Loucy (cell line): ENCODE measurements at regions not wholly inside any gene's neighbourhood (a gene's known extent, or its start where the extent isn't known, plus 50 kb on each side); places are given as distances from the start of the nearest gene placed in this dataset.

Experiments
- H2AFZ ChIP-seq: fragments of 200-600 bp; sonication (generic); 2 replicates; pipeline ENCODE4 v1.6.0; 2016; ENCODE audit warnings: antibody characterized with exemption, mild to moderate bottlenecking, low read length, moderate library complexity
- H3F3A ChIP-seq: fragments of 200-600 bp; 2 replicates; pipeline ENCODE4 v1.6.0; 2016; ENCODE audit warnings: antibody characterized with exemption, low read depth, mild to moderate bottlenecking
- H3K27me3 ChIP-seq: fragments of 200-600 bp; sonication (generic); 2 replicates; pipeline ENCODE4 v1.6.1; 2014; ENCODE audit warnings: low read length, mild to moderate bottlenecking; ENCODE audit not compliant: insufficient read depth, poor library complexity, severe bottlenecking
- H3K36me3 ChIP-seq: fragments of 200-600 bp; sonication (generic); 2 replicates; pipeline ENCODE4 v1.6.1; 2016; ENCODE audit warnings: low read length; ENCODE audit not compliant: insufficient read depth
- H3K4me1 ChIP-seq: fragments of 200-600 bp; sonication (generic); 2 replicates; pipeline ENCODE4 v1.5.1; 2014; ENCODE audit warnings: low read length, mild to moderate bottlenecking; ENCODE audit not compliant: insufficient read depth, poor library complexity, severe bottlenecking
- H3K4me2 ChIP-seq: fragments of 200-600 bp; sonication (generic); 2 replicates; pipeline ENCODE4 v1.6.0; 2014; ENCODE audit warnings: antibody characterized with exemption, low read length, low read depth, mild to moderate bottlenecking; ENCODE audit not compliant: poor library complexity, severe bottlenecking
- H3K4me3 ChIP-seq: fragments of 200-600 bp; sonication (generic); 2 replicates; pipeline ENCODE4 v1.5.1; 2014; ENCODE audit warnings: low read length, mild to moderate bottlenecking, mixed read lengths; ENCODE audit not compliant: poor library complexity, severe bottlenecking
- H3K79me2 ChIP-seq: fragments of 200-600 bp; sonication (generic); 2 replicates; pipeline ENCODE4 v1.6.1; 2014; ENCODE audit warnings: low read length; ENCODE audit not compliant: insufficient read depth
- H3K9ac ChIP-seq: fragments of 200-600 bp; sonication (generic); 2 replicates; pipeline ENCODE4 v1.6.0; 2014; ENCODE audit warnings: mild to moderate bottlenecking, low read depth, low read length, moderate library complexity; ENCODE audit not compliant: poor library complexity, severe bottlenecking
- H3K9me2 ChIP-seq: fragments of 200-600 bp; sonication (generic); replicated peaks from 2 replicates; pipeline ENCODE4 v1.6.1; 2016; ENCODE audit warnings: low read depth, low read length, mixed read lengths
- H3K9me3 ChIP-seq: fragments of 200-600 bp; sonication (generic); 2 replicates; pipeline ENCODE4 v1.6.1; 2014; ENCODE audit warnings: mild to moderate bottlenecking, antibody characterized with exemption, low read length, low read depth; ENCODE audit not compliant: insufficient read depth
- H4K20me1 ChIP-seq: fragments of 200-600 bp; sonication (generic); 2 replicates; pipeline ENCODE4 v1.6.0; 2014; ENCODE audit warnings: antibody characterized with exemption, low read length, mild to moderate bottlenecking; ENCODE audit not compliant: insufficient read depth, poor library complexity, severe bottlenecking
- EZH2phosphoT487 ChIP-seq: fragments of 200-600 bp; IDR thresholded peaks from 2 replicates; pipeline ENCODE4 v1.6.1; 2018; ENCODE audit warnings: antibody characterized with exemption, mild to moderate bottlenecking, moderate library complexity, borderline replicate concordance
- TF ChIP-seq, protein P1 (sequence below): fragments of 200-600 bp; sonication (generic); conservative IDR thresholded peaks from 2 replicates; pipeline ENCODE4 v1.5.1; 2014; ENCODE audit warnings: mild to moderate bottlenecking, antibody characterized with exemption, low read length

DNA sequence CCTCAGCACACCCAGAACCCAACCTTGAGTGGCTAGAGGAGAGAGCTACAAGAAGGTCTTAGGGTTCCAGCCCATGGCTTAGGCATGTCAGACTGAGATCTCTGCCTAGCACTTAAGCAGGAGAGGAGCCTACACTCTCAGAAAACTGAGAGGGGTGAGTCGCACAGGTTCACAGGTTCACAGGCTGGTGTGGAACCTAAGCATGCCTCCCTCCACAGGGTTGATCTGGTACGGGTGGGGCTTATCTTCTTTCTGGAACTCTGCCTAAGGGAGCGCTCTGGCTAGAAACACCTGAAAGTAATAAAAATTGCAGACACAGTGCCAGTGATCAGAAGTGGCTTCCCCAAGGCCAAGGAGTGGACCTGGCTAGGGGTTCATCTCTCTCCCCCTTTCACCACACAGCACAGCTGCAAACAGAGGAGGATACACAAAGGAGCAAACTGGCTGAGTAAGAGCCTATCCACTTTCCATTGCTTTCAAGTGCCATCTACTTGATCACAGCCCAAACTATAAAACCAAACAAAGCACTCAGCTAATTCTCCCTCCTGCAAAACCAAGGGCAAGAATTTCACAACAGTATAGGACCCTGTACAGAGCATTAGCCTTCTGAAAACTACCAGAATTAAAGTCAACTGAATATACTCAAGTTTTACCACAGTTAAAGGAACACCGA lies 481.9 kb upstream of the SETBP1 start:
- no peak overlapping the region for H3K4me2 ChIP-seq

DNA sequence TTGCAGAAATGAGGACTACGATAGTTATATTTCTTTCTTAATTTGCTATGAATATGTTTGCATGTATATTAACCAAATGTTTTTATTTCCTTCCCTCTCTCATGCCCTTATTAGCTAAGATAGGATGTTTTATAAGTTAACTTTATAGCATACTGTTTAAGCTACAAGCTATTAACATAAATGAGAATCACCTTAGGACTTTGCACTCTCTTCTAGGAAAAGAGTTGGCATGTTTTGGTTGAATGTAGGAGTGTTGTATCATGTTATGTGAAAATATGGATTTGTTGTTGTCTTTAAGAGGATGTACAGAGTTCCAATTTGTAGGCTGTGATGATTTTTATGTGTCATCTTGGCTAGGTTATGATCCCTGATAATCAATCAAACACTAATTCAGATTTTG lies 467.4 kb upstream of the SETBP1 start:
- Histone ChIP-seq H3K4me2 (no peak overlapping the region), H3K79me2 (no peaks in the 10 kb centered on the region), H3K9ac (no peak overlapping the region), H3K4me3 (no peak overlapping the region), H4K20me1 (no peaks in the 10 kb centered on the region), H2AFZ (no peak overlapping the region), H3K27me3 (no peaks in the 10 kb centered on the region), H3F3A (no peaks in the 10 kb centered on the region), H3K4me1 (no peaks in the 10 kb centered on the region), H3K9me3 (no peaks in the 10 kb centered on the region), H3K36me3 (no peaks in the 10 kb centered on the region), H3K9me2 (no peaks in the 10 kb centered on the region)
- TF ChIP-seq, protein P1, sequence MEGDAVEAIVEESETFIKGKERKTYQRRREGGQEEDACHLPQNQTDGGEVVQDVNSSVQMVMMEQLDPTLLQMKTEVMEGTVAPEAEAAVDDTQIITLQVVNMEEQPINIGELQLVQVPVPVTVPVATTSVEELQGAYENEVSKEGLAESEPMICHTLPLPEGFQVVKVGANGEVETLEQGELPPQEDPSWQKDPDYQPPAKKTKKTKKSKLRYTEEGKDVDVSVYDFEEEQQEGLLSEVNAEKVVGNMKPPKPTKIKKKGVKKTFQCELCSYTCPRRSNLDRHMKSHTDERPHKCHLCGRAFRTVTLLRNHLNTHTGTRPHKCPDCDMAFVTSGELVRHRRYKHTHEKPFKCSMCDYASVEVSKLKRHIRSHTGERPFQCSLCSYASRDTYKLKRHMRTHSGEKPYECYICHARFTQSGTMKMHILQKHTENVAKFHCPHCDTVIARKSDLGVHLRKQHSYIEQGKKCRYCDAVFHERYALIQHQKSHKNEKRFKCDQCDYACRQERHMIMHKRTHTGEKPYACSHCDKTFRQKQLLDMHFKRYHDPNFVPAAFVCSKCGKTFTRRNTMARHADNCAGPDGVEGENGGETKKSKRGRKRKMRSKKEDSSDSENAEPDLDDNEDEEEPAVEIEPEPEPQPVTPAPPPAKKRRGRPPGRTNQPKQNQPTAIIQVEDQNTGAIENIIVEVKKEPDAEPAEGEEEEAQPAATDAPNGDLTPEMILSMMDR, result no peak

More for the DNA sequence above, 481.9 kb upstream of the SETBP1 start:
- H3K36me3 ChIP-seq, result no peaks in the 10 kb centered on the region
- TF ChIP-seq, protein P1, result no peak
- no peak for TF ChIP-seq EZH2phosphoT487
- H3K27me3 ChIP-seq, result no peaks in the 10 kb centered on the region
- no peak overlapping the region for H3K4me3 ChIP-seq
- no peaks in the 10 kb centered on the region for H3F3A ChIP-seq
- H4K20me1 ChIP-seq, result no peaks in the 10 kb centered on the region
- H2AFZ ChIP-seq, result no peak overlapping the region
- no peaks in the 10 kb centered on the region for H3K9me3 ChIP-seq
- no peaks in the 10 kb centered on the region for H3K79me2 ChIP-seq
- H3K4me1 ChIP-seq, result no peaks in the 10 kb centered on the region
- H3K9ac ChIP-seq, result no peak overlapping the region
- H3K9me2 ChIP-seq, result no peaks in the 10 kb centered on the region; the same call in 1 of the 2 replicates

DNA sequence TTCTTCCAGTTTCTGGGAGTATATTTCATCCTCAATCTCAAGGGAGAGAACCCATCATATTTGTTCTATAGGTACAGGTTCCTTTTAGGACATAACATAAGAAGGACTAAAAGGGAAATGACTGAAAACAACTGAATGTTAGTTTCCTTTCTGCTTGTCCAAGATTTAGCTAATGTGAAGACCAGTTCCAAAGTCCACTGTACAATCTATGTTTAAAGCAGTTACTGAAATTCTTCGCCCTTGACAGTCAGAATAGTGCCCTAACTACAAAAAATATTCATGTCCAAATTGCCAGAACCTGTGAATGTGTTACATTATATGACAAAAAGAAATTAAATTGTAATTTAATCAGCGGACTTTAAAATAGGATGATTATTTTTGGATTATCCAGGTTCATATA lies 466.3 kb upstream of the SETBP1 start:
- Histone ChIP-seq H3K9ac (no peak overlapping the region), H2AFZ (no peak overlapping the region), H3K27me3 (no peaks in the 10 kb centered on the region), H3K9me3 (no peaks in the 10 kb centered on the region), H3K4me1 (no peaks in the 10 kb centered on the region), H4K20me1 (no peaks in the 10 kb centered on the region), H3K79me2 (no peaks in the 10 kb centered on the region), H3K4me2 (no peak overlapping the region), H3K4me3 (no peak overlapping the region), H3K9me2 (no peaks in the 10 kb centered on the region), H3K36me3 (no peaks in the 10 kb centered on the region), H3F3A (no peaks in the 10 kb centered on the region)
- no peak for TF ChIP-seq EZH2phosphoT487
- TF ChIP-seq, protein P1, result no peak
